Left forelimb (tissue), 1 donor: ENCODE measurements at regions not wholly inside any gene's neighbourhood (a gene's known extent, or its start where the extent isn't known, plus 50 kb on each side); places are given as distances from the start of the nearest gene placed in this dataset.
"Not testable (repeated sequence)": the region's sequence is repeated elsewhere in the genome, so short reads cannot be mapped to it uniquely, and the experiment has no call there.

Experiments used
- DNase-seq: peaks from one replicate; pipeline ENCODE4 v3.0.0-alpha.2; 2018; ENCODE audit warnings: low spot score

DNA sequence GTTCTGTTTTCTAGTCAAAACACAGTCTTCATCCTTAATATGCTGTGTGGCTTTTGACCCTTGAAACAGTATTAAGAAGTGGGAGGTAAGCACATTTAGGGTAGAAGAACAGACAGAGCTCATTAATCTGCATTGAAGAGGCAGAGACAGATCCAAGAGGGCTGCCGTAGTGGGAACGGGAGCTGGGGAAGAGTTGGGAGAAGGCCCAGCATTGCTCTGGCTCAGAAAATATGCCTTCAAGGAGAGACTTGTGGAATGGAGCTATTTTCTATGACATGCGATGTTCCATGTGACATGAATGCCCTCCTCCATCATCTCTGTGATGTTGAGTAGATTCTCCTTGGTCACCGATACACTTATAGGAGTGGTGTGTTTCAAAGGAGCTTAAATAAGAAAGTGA lies 273.3 kb upstream of the BOD1L1 start:
- DNase-seq = no peak

- DNase-seq = no peak
Observed at GRCh38 chr4:13902146-13902545, 274.6 kb upstream of the BOD1L1 start.

GRCh38 chr4:13903061-13903460 lies 275.5 kb upstream of the BOD1L1 start:
- DNase-seq = no peak

DNA sequence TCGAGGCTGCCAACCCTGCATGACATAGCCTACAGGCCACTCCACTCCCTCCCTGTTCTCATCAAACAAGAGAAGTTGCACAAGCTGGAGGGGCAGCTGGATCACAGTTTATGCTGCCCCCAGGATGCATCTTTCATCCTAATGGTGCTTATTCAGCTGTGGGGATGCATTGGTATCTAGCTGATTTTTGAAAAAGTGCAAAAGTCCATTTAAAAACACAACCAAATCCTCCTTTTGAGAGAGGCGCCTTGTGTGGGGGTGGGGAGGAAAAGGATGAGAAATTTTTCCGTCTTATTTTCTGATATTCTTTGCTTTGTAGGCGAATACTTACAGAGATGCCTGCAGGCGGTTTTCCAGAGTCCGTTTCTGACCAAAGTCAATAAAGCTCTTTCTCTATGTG lies 276.4 kb upstream of the BOD1L1 start:
- DNase-seq = no peak

DNA sequence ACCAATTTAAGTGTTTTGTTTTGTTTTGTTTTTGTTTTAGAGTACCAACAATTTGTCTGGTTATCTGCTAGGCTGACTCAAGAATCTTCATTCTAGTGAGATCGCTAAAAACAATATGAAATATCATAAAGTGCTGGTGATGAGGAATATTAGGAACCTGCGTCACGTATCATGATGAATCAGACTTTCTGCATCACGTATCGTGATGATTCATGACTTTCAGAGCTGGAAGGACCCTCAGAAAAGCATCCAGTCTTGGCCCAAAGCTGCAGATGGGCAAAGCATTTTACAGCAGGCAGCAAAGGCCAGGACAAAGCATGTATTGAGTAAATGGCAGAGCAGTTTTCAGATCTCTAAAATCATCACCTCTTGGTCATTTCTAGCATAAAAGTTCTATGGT lies 278.0 kb upstream of the BOD1L1 start:
- DNase-seq = no peak

- no peak for DNase-seq
Observed at GRCh38 chr4:13906727-13907126, 279.2 kb upstream of the BOD1L1 start.

- DNase-seq = no peak
Observed at GRCh38 chr4:13907255-13907751, 279.8 kb upstream of the BOD1L1 start.

DNA sequence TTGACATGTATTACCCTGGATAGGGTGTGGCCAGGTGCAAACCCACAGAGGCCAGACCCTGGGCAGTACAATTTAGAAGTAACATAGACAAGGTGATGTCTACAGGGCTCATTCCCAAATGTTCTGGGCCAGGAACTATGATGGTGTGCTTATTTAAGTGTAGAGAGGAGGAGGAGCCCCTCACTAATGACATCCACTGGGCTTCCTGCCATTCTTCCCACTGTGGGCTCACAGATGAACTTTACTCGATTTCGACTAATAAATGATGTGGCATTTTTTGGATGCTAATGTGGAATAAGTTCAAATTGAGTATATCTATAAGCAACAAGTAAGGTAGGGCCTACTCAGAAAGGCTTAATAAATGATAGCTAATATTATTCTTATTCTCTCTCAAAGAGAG lies 280.9 kb upstream of the BOD1L1 start:
- DNase-seq = no peak

DNA sequence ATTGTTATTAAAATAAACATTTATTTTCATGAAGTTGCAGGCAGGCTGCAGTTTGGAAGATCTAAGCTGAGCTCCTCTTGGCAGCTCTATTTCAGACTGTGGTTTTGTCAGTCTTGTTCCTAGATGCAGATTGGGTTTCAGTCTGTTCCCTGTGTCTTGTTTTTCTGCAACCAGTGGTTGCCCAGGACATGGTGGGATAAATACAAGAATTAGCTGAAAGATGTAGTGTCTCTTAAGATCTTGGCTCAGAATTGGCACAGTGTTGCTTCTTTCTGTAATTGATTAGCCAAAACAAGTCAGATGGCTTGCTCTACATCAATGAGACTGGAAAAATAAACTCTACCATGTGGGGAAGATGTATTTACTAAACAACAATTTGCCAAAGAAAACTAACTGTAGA lies 283.0 kb upstream of the BOD1L1 start:
- no peak for DNase-seq

- DNase-seq = no peak
Observed at GRCh38 chr4:13911256-13911655, 283.7 kb upstream of the BOD1L1 start.

- DNase-seq = no peak
Observed at GRCh38 chr4:13912436-13912925, 285.0 kb upstream of the BOD1L1 start.

GRCh38 chr4:13912966-13913365 lies 285.4 kb upstream of the BOD1L1 start:
- no peak for DNase-seq

- no peak for DNase-seq
Observed at GRCh38 chr4:13917015-13917414, 289.5 kb upstream of the BOD1L1 start.

DNA sequence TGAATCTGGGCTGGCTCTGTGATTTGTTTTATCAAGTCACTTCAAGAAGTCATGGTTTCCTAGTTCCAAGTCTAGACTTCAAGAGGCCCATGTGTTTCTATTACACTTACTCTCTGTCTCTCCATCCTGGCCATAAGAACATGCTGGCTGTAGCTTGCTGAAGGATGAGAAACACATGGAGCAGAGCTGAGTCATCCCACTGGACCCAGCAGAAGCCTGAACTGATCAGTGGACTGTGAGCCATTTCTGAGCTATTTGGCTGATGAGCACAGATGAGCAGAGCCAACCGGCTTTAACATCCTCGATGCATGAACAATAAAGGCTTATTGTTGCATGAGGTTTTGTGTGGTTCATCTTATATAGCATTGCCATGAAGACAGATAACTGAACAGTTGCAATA lies 290.6 kb upstream of the BOD1L1 start:
- DNase-seq = no peak

GRCh38 chr4:13918991-13919441 lies 291.5 kb upstream of the BOD1L1 start:
- DNase-seq = no peak

- DNase-seq = no peak
Observed at GRCh38 chr4:13920111-13920875, 292.8 kb upstream of the BOD1L1 start.

GRCh38 chr4:13920901-13921300 lies 293.4 kb upstream of the BOD1L1 start:
- DNase-seq = no peak

DNA sequence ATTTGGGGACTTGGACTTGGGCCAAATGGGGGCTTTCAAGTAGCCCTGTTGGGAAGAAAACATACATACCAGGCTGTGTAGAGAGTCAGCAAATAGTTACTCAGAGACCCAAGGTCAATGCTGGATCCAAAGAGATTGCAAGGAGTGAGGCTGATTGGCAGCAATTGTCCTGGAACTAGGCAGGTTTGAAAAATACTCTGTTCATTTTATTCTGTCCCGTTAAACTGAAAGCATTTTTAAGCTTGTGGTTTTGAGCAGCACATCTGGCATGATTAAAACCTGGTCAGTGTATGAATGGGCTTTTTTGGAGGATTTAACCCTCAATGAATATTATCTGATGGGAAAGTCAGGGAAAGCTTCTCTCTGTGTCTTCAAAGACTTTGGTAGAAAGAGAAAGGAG lies 294.3 kb upstream of the BOD1L1 start:
- DNase-seq = no peak

DNA sequence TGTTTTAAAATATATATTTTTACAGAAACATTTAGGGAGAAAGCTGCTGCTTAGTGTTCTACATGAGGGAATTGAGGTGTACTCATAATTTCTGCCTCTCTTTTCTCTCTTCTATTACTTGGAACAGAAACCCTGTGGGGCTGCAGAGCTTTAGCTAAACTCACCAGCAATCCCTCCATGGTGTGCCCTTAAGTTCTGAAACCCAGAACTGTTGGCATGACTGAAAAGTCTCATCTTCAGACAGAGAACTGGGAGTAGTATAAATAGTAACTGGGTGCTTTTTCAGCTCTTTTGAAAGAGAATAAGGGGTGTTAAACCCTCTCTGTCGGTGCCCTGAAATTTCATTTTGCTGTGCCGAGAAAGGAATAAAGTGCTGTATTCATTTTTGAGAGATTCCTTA lies 294.9 kb upstream of the BOD1L1 start:
- no peak for DNase-seq

GRCh38 chr4:13922873-13923645 lies 295.5 kb upstream of the BOD1L1 start:
- DNase-seq = no peak

DNA sequence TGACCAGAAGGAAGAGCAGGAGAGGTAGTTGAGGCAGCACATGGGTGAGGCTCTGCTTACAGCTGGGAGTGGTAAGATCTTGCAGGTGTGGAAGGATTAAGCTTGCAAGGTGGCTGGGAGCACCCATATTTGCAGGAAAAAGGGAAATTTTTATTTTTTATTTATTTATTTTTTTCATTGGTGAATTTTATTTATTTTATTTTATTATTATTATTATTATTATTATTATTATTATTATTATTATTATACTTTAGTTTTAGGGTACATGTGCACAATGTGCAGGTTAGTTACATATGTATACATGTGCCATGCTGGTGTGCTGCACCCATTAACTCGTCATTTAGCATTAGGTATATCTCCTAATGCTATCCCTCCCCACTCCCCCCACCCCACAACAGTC lies 297.4 kb upstream of the BOD1L1 start:
- not testable (repeated sequence) for DNase-seq

- no peak for DNase-seq
Observed at GRCh38 chr4:13928214-13928613, 300.7 kb upstream of the BOD1L1 start.

DNA sequence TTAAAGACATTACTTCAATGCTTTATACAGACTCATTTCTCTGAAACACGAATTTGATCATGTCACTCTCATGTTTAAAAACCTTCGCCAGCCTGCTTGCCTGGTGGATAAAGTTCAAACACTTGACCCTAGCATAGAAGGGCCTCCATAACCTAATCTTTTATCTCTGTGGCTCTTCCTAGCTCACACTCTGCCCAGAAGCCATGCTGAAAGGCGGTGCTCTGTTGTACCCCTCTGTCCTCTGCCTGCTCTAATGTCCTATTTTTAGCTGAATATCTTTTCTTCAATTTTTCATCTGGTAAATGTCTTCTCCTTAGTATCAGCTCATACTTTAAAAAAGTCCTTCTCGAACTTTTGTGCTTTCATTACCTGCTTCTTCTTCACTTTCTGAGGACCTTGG lies 302.6 kb upstream of the BOD1L1 start:
- no peak for DNase-seq
